HEK293T (cell line): ENCODE measurements at regions not wholly inside any gene's neighbourhood (a gene's known extent, or its start where the extent isn't known, plus 50 kb on each side); places are given as distances from the start of the nearest gene placed in this dataset.

Experiments used
- L3MBTL2 ChIP-seq: fragments of 450-650 bp; conservative IDR thresholded peaks from 2 replicates; pipeline ENCODE4 v1.6.1; 2016; ENCODE audit warnings: mild to moderate bottlenecking
- ZNF384 ChIP-seq: fragments of 450-650 bp; IDR thresholded peaks from 2 replicates; pipeline ENCODE4 v1.6.1; 2016

- TF ChIP-seq ZNF384 = no peak
- TF ChIP-seq L3MBTL2 = no peak
These were observed 100.2 kb upstream of the MSX1 start for GRCh38 chr4:4759232-4759631.
